Thoracic aorta (tissue), 2 donors: ENCODE measurements at regions not wholly inside any gene's neighbourhood (a gene's known extent, or its start where the extent isn't known, plus 50 kb on each side); places are given as distances from the start of the nearest gene placed in this dataset.

ENCODE experiments used
- ATAC-seq: fragments of 150-250 bp; one replicate; pipeline ENCODE4 v1.8.0; 2017; ENCODE audit warnings: low read depth; ENCODE audit not compliant: insufficient number of reproducible peaks, low FRiP score
- DNase-seq: peaks from one replicate; pipeline ENCODE4 v3.0.0-alpha.2; 2020; ENCODE audit warnings: low spot score
- H3K27ac ChIP-seq, 2 donors: fragments of 200-600 bp; sonication (generic); 1 replicate in 1 of 2; 2 replicates in 1 of 2; pipeline ENCODE4 v1.5.1; 2016; ENCODE audit warnings: mild to moderate bottlenecking in 2 of 2, moderate library complexity in 2 of 2
- H3K27me3 ChIP-seq: fragments of 200-600 bp; sonication (generic); replicated peaks from 2 replicates; pipeline ENCODE4 v1.6.0; 2016; ENCODE audit warnings: mild to moderate bottlenecking; ENCODE audit not compliant: insufficient read depth
- H3K36me3 ChIP-seq: fragments of 200-600 bp; sonication (generic); one replicate; pipeline ENCODE4 v1.5.1; 2016
- H3K4me1 ChIP-seq, 2 donors: fragments of 200-600 bp; sonication (generic); 1 replicate in 1 of 2; 2 replicates in 1 of 2; pipeline versions ENCODE4 v1.5.1 to v1.6.0; 2016; ENCODE audit warnings: low read depth in 2 of 2, mild to moderate bottlenecking in 1 of 2; ENCODE audit not compliant: control insufficient read depth in 1 of 2
- H3K4me3 ChIP-seq: fragments of 200-600 bp; sonication (generic); 2 replicates; pipeline ENCODE4 v1.5.1; 2016; ENCODE audit warnings: mild to moderate bottlenecking
- H3K9me3 ChIP-seq: fragments of 200-600 bp; sonication (generic); 2 replicates; pipeline ENCODE4 v1.5.1; 2016
- CTCF ChIP-seq: fragments of 200-600 bp; sonication (generic); IDR thresholded peaks from one replicate; pipeline ENCODE4 v1.5.1; 2019; ENCODE audit warnings: antibody characterized with exemption

- ATAC-seq, result no peak
- Histone ChIP-seq H3K27me3 (no peaks in the 10 kb centered on the region), H3K9me3 (no peaks in the 10 kb centered on the region), H3K36me3 (no peaks in the 10 kb centered on the region), H3K27ac (no peak overlapping the region), H3K4me3 (no peak overlapping the region), H3K4me1 (no peaks in the 10 kb centered on the region)
- no peak for DNase-seq
- no peak for TF ChIP-seq CTCF
Measured at GRCh38 chr7:94054130-94054529, 50.0 kb upstream of the BET1 start.

- H3K36me3 ChIP-seq, result no peaks in the 10 kb centered on the region
- H3K4me3 ChIP-seq, result no peak overlapping the region
- H3K27me3 ChIP-seq, result no peaks in the 10 kb centered on the region
- no peak overlapping the region for H3K27ac ChIP-seq
- H3K9me3 ChIP-seq, result no peaks in the 10 kb centered on the region
- DNase-seq (no peak), ATAC-seq (no peak)
- no peak for TF ChIP-seq CTCF
- H3K4me1 ChIP-seq, result no peaks in the 10 kb centered on the region
Measured at GRCh38 chr7:94055963-94056362, 51.8 kb upstream of the BET1 start.

- Histone ChIP-seq H3K27ac (no peak overlapping the region), H3K4me1 (no peaks in the 10 kb centered on the region), H3K27me3 (no peaks in the 10 kb centered on the region), H3K4me3 (no peak overlapping the region), H3K9me3 (no peaks in the 10 kb centered on the region), H3K36me3 (no peaks in the 10 kb centered on the region)
- no peak for ATAC-seq
- DNase-seq, result no peak
- TF ChIP-seq CTCF, result no peak
Measured at GRCh38 chr7:94056796-94057207, 52.6 kb upstream of the BET1 start.

GRCh38 chr7:94057955-94058354 lies 53.8 kb upstream of the BET1 start:
- DNase-seq (no peak), ATAC-seq (no peak)
- Histone ChIP-seq H3K9me3 (no peaks in the 10 kb centered on the region), H3K36me3 (no peaks in the 10 kb centered on the region), H3K27me3 (no peaks in the 10 kb centered on the region), H3K27ac (no peak overlapping the region), H3K4me1 (no peaks in the 10 kb centered on the region), H3K4me3 (no peak overlapping the region)
- no peak for TF ChIP-seq CTCF

- ATAC-seq, result no peak
- no peak for TF ChIP-seq CTCF
- no peaks in the 10 kb centered on the region for H3K36me3 ChIP-seq
- H3K27ac ChIP-seq, result no peak overlapping the region
- H3K4me1 ChIP-seq, result no peaks in the 10 kb centered on the region
- H3K27me3 ChIP-seq, result no peaks in the 10 kb centered on the region
- H3K4me3 ChIP-seq, result no peak overlapping the region
- no peak for DNase-seq
- no peaks in the 10 kb centered on the region for H3K9me3 ChIP-seq
Measured at GRCh38 chr7:94059746-94060145, 55.6 kb upstream of the BET1 start.
